NCI-H146 treated with DMSO at 0.1 percent for 48 hours (cell line): ENCODE measurements at regions not wholly inside any gene's neighbourhood (a gene's known extent, or its start where the extent isn't known, plus 50 kb on each side); places are given as distances from the start of the nearest gene placed in this dataset.

Experiments used
- DNase-seq: peaks from one replicate; lab custom pipeline; 2025; ENCODE audit not compliant: unreplicated experiment; lab: John Stamatoyannopoulos, UW

GRCh38 chr10:70966646-70967553, 78.5 kb upstream of the PCBD1 start:
- no peak for DNase-seq

- DNase-seq: peak; percentile 24
Observed at GRCh38 chr10:70967591-70968587, 79.5 kb upstream of the PCBD1 start.

GRCh38 chr10:70969188-70969587, 80.8 kb upstream of the PCBD1 start:
- DNase-seq: no peak

GRCh38 chr10:70970830-70971229, 82.5 kb upstream of the PCBD1 start:
- DNase-seq: no peak

GRCh38 chr10:70973275-70973674, 84.9 kb upstream of the PCBD1 start:
- no peak for DNase-seq

GRCh38 chr10:70974351-70974901, 86.1 kb upstream of the PCBD1 start:
- DNase-seq: no peak

GRCh38 chr10:70974920-70975319, 86.6 kb upstream of the PCBD1 start:
- DNase-seq: no peak

- no peak for DNase-seq
Observed at GRCh38 chr10:70976063-70976695, 87.8 kb upstream of the PCBD1 start.

GRCh38 chr10:70977625-70978024, 89.3 kb upstream of the PCBD1 start:
- DNase-seq: no peak

- DNase-seq: no peak
Observed at GRCh38 chr10:70978181-70978580, 89.8 kb upstream of the PCBD1 start.

GRCh38 chr10:70978816-70979480, 90.6 kb upstream of the PCBD1 start:
- DNase-seq: no peak

GRCh38 chr10:70980687-70981086, 92.3 kb upstream of the PCBD1 start:
- DNase-seq: no peak

GRCh38 chr10:70981171-70981836, 92.9 kb upstream of the PCBD1 start:
- DNase-seq: no peak

- no peak for DNase-seq
Observed at GRCh38 chr10:70981936-70982335, 93.6 kb upstream of the PCBD1 start.

- no peak for DNase-seq
Observed at GRCh38 chr10:70982443-70982842, 94.1 kb upstream of the PCBD1 start.

GRCh38 chr10:70984986-70985722, 96.8 kb upstream of the PCBD1 start:
- no peak for DNase-seq

GRCh38 chr10:70985824-70986622, 97.7 kb upstream of the PCBD1 start:
- peak; percentile 90 for DNase-seq

- DNase-seq: no peak
Observed at GRCh38 chr10:70986623-70986950, 98.2 kb upstream of the PCBD1 start.
